ENCODE measurements at regions not wholly inside any gene's neighbourhood (a gene's known extent, or its start where the extent isn't known, plus 50 kb on each side); places are given as distances from the start of the nearest gene placed in this dataset.

- Histone ChIP-seq H3K9me3 (ENCODE audit: control insufficient read depth, low read depth, low read length) (no peaks in the 10 kb centered on the region), H3K9ac (ENCODE audit: control insufficient read depth, extremely low read depth, insufficient read depth, low read length) (no peak overlapping the region), H3K4me1 (ENCODE audit: control insufficient read depth, extremely low read depth, insufficient read depth, low read length) (peaks cover 57% of the 10 kb centered on the region), H3K9me1 (ENCODE audit: control insufficient read depth, extremely low read depth, insufficient read depth, low read length) (no peaks in the 10 kb centered on the region), H3K79me2 (ENCODE audit: control insufficient read depth, insufficient read depth, low read length) (no peaks in the 10 kb centered on the region), H3K36me3 (ENCODE audit: control insufficient read depth in 2 of 2, extremely low read depth in 1 of 2, insufficient read depth in 2 of 2, low read length in 2 of 2) (no peaks in the 10 kb centered on the region), H3K4me2 (ENCODE audit: control insufficient read depth, extremely low read depth, insufficient read depth, low read depth, low read length) (peak overlapping the region; percentile 1), H2AFZ (ENCODE audit: control insufficient read depth, low read length) (no peak overlapping the region), H3K27me3 (ENCODE audit: control insufficient read depth, extremely low read depth, insufficient read depth, low read length) (no peaks in the 10 kb centered on the region), H3K27ac (ENCODE audit: control insufficient read depth, insufficient read depth, low read length) (peak overlapping the region; percentile 30), H3K4me3 (ENCODE audit: control insufficient read depth in 2 of 3, extremely low read depth in 1 of 3, insufficient read depth in 2 of 3, low read depth in 1 of 3, low read length in 3 of 3) (no peak overlapping the region), H4K20me1 (ENCODE audit: control insufficient read depth, extremely low read depth, insufficient read depth, low read length) (no peaks in the 10 kb centered on the region)
- dilution Hi-C loops (cut with MboI; ENCODE audit: extremely low pct_ligation_motif_present, low sequenced_read_pairs), result no loop called here
- DNase-seq (ENCODE audit: low read depth, low spot score) (no peak), FAIRE-seq (peak; percentile 76)
- TF ChIP-seq CTCF (optimal IDR thresholded peaks at IDR 0.05 in 1 of 3, IDR thresholded peaks at IDR 0.05 in 1 of 3, conservative IDR thresholded peaks at IDR 0.05 in 1 of 3; ENCODE audit: extremely low read depth in 1 of 3, insufficient read depth in 2 of 3, low read length in 3 of 3) (no peak), EZH2 (IDR thresholded peaks at IDR 0.05; ENCODE audit: low read length) (no peak)
Observed at GRCh38 chr1:67629370-67630075, 55.5 kb upstream of the GADD45A start.

- Histone ChIP-seq H3K4me1 (ENCODE audit: control insufficient read depth, extremely low read depth, insufficient read depth, low read length) (peaks cover 67% of the 10 kb centered on the region), H2AFZ (ENCODE audit: control insufficient read depth, low read length) (no peak overlapping the region), H3K27me3 (ENCODE audit: control insufficient read depth, extremely low read depth, insufficient read depth, low read length) (no peaks in the 10 kb centered on the region), H3K9ac (ENCODE audit: control insufficient read depth, extremely low read depth, insufficient read depth, low read length) (no peak overlapping the region), H3K9me1 (ENCODE audit: control insufficient read depth, extremely low read depth, insufficient read depth, low read length) (no peaks in the 10 kb centered on the region), H3K4me3 (ENCODE audit: control insufficient read depth in 2 of 3, extremely low read depth in 1 of 3, insufficient read depth in 2 of 3, low read depth in 1 of 3, low read length in 3 of 3) (no peak overlapping the region), H3K79me2 (ENCODE audit: control insufficient read depth, insufficient read depth, low read length) (no peaks in the 10 kb centered on the region), H3K9me3 (ENCODE audit: control insufficient read depth, low read depth, low read length) (no peaks in the 10 kb centered on the region), H3K4me2 (ENCODE audit: control insufficient read depth, extremely low read depth, insufficient read depth, low read depth, low read length) (peak overlapping the region; percentile 39), H3K27ac (ENCODE audit: control insufficient read depth, insufficient read depth, low read length) (no peak overlapping the region), H3K36me3 (ENCODE audit: control insufficient read depth in 2 of 2, extremely low read depth in 1 of 2, insufficient read depth in 2 of 2, low read length in 2 of 2) (no peaks in the 10 kb centered on the region), H4K20me1 (ENCODE audit: control insufficient read depth, extremely low read depth, insufficient read depth, low read length) (no peaks in the 10 kb centered on the region)
- FAIRE-seq, result peak; percentile 75
- DNase-seq (ENCODE audit: low read depth, low spot score), result no peak
- dilution Hi-C loops (cut with MboI; ENCODE audit: extremely low pct_ligation_motif_present, low sequenced_read_pairs), result no loop called here
- TF ChIP-seq CTCF (optimal IDR thresholded peaks at IDR 0.05 in 1 of 3, IDR thresholded peaks at IDR 0.05 in 1 of 3, conservative IDR thresholded peaks at IDR 0.05 in 1 of 3; ENCODE audit: extremely low read depth in 1 of 3, insufficient read depth in 2 of 3, low read length in 3 of 3) (no peak), EZH2 (IDR thresholded peaks at IDR 0.05; ENCODE audit: low read length) (no peak)
Observed at GRCh38 chr1:67630438-67631045, 54.5 kb upstream of the GADD45A start.

Measured in keratinocyte (primary cell).